ENCODE measurements at regions not wholly inside any gene's neighbourhood (a gene's known extent, or its start where the extent isn't known, plus 50 kb on each side); places are given as distances from the start of the nearest gene placed in this dataset.
A peak's percentile ranks its signal among the peaks of the same experiment; 100 is the strongest.

GRCh38 chr20:60202046-60202445, 243.8 kb downstream of the CDH26 start:
- H3K4me2 ChIP-seq (ENCODE audit: low read length) = no peak overlapping the region
- no peak for TF ChIP-seq EZH2 (IDR thresholded peaks at IDR 0.05; ENCODE audit: low read length, unreplicated experiment)
- TF ChIP-seq EZH2phosphoT487 (IDR thresholded peaks at IDR 0.05; ENCODE audit: borderline replicate concordance, low read length) = no peak
- no peak for TF ChIP-seq CTCF (conservative IDR thresholded peaks at IDR 0.05; ENCODE audit: low read depth, low read length)
- no peaks in the 10 kb centered on the region for H3K4me1 ChIP-seq (ENCODE audit: insufficient read depth, low read length)
- no peak overlapping the region for H3K27ac ChIP-seq (ENCODE audit: low read length)
- no peak overlapping the region for H3K4me3 ChIP-seq (ENCODE audit: low read length)
- no peaks in the 10 kb centered on the region for H3F3A ChIP-seq (ENCODE audit: low read length, unreplicated experiment)
- H4K20me1 ChIP-seq (ENCODE audit: low read length) = no peaks in the 10 kb centered on the region
- no peaks in the 10 kb centered on the region for H3K9me3 ChIP-seq (ENCODE audit: low read length)
- peaks cover 36% of the 10 kb centered on the region for H3K27me3 ChIP-seq (ENCODE audit: low read length)
- ChIA-PET POLR2A (ENCODE audit: unreplicated experiment) (no interaction called here), CTCF (no interaction called here)
- no peaks in the 10 kb centered on the region for H3K79me2 ChIP-seq (ENCODE audit: low read length)
- DNase-seq = no peak
- no peak for ATAC-seq
- no peaks in the 10 kb centered on the region for H3K36me3 ChIP-seq (ENCODE audit: low read depth, low read length)
- intact Hi-C loops (cut with micrococcal nuclease) = no loop called here
- no peaks in the 10 kb centered on the region for H3K9me2 ChIP-seq (replicated peaks; ENCODE audit: low read length)
- no peak overlapping the region for H3K9ac ChIP-seq (ENCODE audit: low read length)
- no TSS peak for BruUV-seq (replicated peaks)
- no peak overlapping the region for H2AFZ ChIP-seq (ENCODE audit: low read length)

- Histone ChIP-seq H3K27me3 (ENCODE audit: low read length) (peaks cover 47% of the 10 kb centered on the region), H3K4me2 (ENCODE audit: low read length) (no peak overlapping the region), H3K4me3 (ENCODE audit: low read length) (no peak overlapping the region), H2AFZ (ENCODE audit: low read length) (no peak overlapping the region), H3K79me2 (ENCODE audit: low read length) (no peaks in the 10 kb centered on the region), H3K9me2 (replicated peaks; ENCODE audit: low read length) (no peaks in the 10 kb centered on the region), H3K27ac (ENCODE audit: low read length) (no peak overlapping the region), H3K9me3 (ENCODE audit: low read length) (no peaks in the 10 kb centered on the region), H3K9ac (ENCODE audit: low read length) (no peak overlapping the region), H3F3A (ENCODE audit: low read length, unreplicated experiment) (no peaks in the 10 kb centered on the region), H4K20me1 (ENCODE audit: low read length) (no peaks in the 10 kb centered on the region), H3K36me3 (ENCODE audit: low read depth, low read length) (no peaks in the 10 kb centered on the region), H3K4me1 (ENCODE audit: insufficient read depth, low read length) (no peaks in the 10 kb centered on the region)
- no TSS peak for BruUV-seq (replicated peaks)
- intact Hi-C loops (cut with micrococcal nuclease) = no loop called here
- TF ChIP-seq EZH2 (IDR thresholded peaks at IDR 0.05; ENCODE audit: low read length, unreplicated experiment) (no peak), EZH2phosphoT487 (IDR thresholded peaks at IDR 0.05; ENCODE audit: borderline replicate concordance, low read length) (no peak)
- DNase-seq (peak; percentile 6), ATAC-seq (no peak)
- ChIA-PET POLR2A (ENCODE audit: unreplicated experiment) (no interaction called here), CTCF (no interaction called here)
Observed at GRCh38 chr20:60203451-60203850, 245.2 kb downstream of the CDH26 start.

- H3K9me3 ChIP-seq (ENCODE audit: low read length) = no peaks in the 10 kb centered on the region
- no peak for TF ChIP-seq EZH2 (IDR thresholded peaks at IDR 0.05; ENCODE audit: low read length, unreplicated experiment)
- TF ChIP-seq CTCF (conservative IDR thresholded peaks at IDR 0.05; ENCODE audit: low read depth, low read length) = no peak
- TF ChIP-seq EZH2phosphoT487 (IDR thresholded peaks at IDR 0.05; ENCODE audit: borderline replicate concordance, low read length) = no peak
- H3K4me1 ChIP-seq (ENCODE audit: insufficient read depth, low read length) = no peaks in the 10 kb centered on the region
- no peak overlapping the region for H3K9ac ChIP-seq (ENCODE audit: low read length)
- intact Hi-C loops (cut with micrococcal nuclease) = no loop called here
- H3K27ac ChIP-seq (ENCODE audit: low read length) = no peak overlapping the region
- no peaks in the 10 kb centered on the region for H3K36me3 ChIP-seq (ENCODE audit: low read depth, low read length)
- H3K4me2 ChIP-seq (ENCODE audit: low read length) = no peak overlapping the region
- H3K4me3 ChIP-seq (ENCODE audit: low read length) = no peak overlapping the region
- BruUV-seq (replicated peaks) = no TSS peak
- no peak for DNase-seq
- POLR2A ChIA-PET (ENCODE audit: unreplicated experiment) = no interaction called here
- no peaks in the 10 kb centered on the region for H4K20me1 ChIP-seq (ENCODE audit: low read length)
- H2AFZ ChIP-seq (ENCODE audit: low read length) = no peak overlapping the region
- no peaks in the 10 kb centered on the region for H3K79me2 ChIP-seq (ENCODE audit: low read length)
- no peak for ATAC-seq
- CTCF ChIA-PET = no interaction called here
- H3K9me2 ChIP-seq (replicated peaks; ENCODE audit: low read length) = no peaks in the 10 kb centered on the region
- H3K27me3 ChIP-seq (ENCODE audit: low read length) = peaks cover 58% of the 10 kb centered on the region
- H3F3A ChIP-seq (ENCODE audit: low read length, unreplicated experiment) = no peaks in the 10 kb centered on the region
Observed at GRCh38 chr20:60204601-60205000, 246.4 kb downstream of the CDH26 start.
